ENCODE measurements at regions not wholly inside any gene's neighbourhood (a gene's known extent, or its start where the extent isn't known, plus 50 kb on each side); places are given as distances from the start of the nearest gene placed in this dataset.
"Not testable (repeated sequence)": the region's sequence is repeated elsewhere in the genome, so short reads cannot be mapped to it uniquely, and the experiment has no call there.

DNA sequence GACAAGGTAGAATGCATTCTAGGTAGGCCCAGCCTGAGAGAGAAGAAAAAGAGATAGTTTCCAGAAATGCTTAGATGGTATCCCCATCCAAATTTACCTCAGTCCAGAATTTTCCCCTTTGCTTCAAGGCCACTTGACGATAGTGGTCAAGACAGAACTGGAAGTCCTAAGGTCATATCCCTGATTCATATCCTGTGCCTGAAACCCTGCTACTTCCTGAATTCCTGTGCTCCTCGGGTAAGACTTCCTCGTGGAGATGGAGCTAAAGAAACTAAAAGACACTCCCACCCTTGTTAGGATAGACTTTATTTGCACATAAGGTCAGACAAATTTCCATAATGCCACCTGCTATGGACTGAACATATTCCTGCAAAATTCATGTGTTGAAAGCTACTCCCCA lies 175.9 kb downstream of the EVX1 start:
- no peak for DNase-seq

DNA sequence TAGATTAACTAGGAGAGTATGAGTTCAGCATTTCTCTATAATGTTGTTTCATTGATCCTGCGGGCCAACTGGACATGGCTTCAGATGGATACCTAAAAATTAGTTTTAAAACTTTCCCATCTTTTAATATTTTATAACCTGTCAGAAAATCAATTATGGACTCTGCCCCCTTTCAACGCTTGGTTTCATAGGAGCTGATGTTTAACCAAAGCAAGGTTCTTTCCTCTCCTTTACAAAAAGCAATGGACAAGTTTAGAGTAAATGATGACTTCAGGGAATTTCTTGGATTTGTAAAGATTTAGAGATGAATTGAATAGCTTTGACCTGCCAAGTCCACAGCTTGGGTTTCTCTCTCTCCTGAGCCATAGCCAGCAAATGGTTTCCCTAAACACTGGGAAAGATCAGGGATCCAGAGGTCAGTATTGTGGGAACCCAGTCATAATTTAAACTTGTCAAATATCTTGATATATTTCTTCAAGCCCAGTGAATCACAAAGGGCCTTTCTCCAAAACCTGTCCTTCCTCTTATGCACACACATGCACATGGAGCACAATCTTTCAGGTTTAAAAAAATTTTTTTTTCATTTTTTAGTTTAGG lies 177.1 kb downstream of the EVX1 start:
- DNase-seq: no peak

DNA sequence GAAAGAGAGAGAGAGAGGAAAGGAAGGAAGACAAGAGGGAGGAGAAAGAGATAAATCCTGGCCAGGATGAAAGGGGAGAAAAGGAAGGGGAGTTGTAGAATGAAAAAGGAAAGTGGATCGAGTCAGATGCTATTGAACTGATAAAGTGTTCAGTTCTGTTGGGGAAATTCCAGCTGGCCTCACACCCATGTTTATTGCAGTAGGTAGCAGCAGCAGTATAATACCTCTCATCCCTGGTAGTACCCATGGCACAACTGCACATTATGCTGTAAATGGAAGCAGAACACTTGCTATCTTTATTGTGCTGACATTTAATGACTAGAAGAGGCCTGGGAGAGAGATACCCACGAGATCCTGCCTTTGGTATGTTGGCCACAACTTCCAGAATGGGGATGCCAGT lies 178.1 kb downstream of the EVX1 start:
- no peak for DNase-seq

DNA sequence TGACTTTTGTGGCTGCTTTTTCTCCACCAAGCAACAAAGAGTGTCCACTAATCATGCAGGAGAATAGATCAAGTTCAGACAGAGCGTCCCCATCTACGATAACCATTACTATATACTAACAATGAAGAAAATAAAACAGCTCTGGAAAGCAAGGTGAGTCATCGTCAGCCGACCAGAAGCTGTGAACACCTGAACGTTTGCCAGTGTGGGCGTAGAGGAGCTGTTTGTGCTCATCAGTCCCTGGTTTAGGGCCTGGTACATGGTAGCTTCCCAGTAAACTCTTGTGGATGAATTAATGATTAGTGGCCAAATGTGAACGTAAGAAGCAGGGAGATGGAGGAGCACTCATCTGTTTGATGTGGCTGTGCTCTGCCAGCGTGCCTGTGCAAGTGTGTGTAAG lies 180.7 kb downstream of the EVX1 start:
- DNase-seq: no peak

DNA sequence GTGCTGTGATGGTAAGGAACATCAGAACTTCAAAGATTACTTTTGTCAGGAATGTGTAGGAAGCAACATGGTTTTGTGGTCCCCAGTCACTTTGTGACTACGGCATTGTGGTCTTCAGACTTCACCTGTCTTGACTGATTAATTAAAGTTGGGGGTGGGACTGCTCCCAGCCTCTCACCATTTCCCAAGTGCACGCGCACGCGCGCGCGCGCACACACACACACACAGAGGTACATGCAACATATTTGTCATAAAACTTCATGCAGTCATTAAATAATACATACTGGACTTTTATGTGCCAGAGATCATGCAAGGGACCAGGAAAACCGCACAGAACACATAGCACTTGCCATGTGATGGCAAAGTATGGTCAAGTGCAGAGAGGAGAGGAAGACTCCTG lies 181.2 kb downstream of the EVX1 start:
- DNase-seq: no peak

DNA sequence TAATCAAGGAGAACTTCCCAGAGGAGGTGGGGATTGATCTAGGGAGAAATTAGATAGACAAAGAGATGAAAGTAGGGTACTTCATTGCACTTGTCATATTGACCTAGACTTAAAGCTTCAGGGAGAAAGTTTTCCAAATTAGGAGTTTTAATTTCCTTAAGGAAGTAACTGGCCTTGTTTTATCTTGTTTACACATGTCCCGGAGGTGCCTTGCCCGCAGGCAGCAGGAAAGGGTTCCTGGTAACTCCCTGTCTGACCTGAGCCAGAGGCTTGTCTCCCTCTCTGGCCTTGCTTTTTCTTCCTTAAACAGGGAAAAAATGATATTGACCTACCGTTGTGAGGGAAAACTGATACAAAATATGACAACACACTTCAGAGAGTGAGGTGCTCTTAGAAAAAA lies 181.6 kb downstream of the EVX1 start:
- no peak for DNase-seq

DNA sequence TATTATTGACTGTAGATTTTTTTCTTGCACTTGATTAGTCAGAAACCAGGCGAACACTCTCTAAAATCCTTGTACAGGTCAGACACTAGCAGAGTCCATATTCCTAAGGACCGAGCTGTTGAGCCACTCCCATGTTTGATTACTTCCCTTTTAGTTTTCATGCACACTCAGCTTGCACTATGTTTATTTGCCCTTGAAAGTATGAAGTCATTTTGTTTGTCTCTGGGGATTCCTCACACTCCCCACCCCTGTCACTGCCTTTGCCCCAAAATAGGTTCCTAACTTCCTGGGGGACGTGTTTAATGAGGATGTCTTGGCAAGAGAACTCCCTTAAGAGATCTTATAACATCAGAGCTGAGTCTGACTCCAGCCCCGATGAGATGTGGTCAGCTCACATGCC lies 182.1 kb downstream of the EVX1 start:
- DNase-seq: no peak

DNA sequence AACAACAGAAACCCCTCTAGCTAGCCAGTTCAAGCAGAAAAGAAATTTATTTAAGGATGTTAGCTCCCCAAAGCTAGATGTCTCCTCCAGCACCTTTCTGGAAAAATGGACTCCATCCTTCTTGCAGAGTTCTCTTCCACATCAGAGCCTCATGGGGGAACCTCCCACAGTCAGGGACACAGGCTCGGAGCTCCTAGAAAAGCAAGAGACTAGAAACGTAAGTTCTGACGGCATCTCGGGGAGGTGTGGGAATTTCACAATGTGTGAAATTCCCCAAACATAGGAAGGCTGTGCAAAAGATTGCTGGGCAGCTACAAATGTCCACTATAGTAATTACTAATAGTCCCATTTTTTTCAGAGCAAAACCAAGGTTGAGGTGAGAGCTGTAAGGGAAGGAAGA lies 184.8 kb downstream of the EVX1 start:
- DNase-seq: no peak

DNA sequence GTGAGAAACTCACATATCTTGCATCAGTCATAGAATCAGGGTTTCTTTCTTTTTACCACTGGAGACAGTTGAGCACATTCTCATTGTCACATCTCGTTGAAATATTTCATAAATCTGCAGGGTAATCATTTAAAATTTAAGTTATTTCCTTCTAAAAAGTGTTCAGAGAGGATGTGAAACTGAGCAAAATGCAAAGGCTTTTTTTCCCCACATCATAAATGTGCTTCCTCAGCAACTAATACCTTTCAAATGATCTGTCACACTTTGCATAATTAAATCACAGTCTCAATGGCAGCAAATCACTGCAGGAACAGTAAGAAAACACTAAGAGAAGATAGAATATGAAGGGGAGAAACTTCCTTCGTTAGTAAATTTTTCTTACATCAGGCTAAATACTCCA lies 187.5 kb downstream of the EVX1 start:
- DNase-seq: no peak

DNA sequence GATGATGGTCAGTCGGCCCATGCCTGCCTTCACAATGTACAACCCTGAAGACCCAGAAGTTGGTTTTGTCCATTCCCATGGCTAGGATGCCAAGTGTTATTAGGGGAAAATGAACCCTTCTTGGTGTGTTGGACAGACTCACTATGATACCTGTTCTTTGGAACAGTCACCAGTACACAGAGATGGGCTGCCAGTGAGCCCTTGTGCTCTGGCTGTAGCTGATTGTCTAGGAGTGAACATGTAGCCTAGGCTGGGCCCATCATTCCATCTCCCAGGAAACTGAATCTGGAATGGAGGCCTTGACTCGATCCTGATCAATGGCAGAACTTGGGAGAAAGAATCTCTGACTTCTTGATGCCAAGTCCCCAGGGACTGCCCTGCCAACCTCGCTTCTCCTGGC lies 188.9 kb downstream of the EVX1 start:
- no peak for DNase-seq

DNA sequence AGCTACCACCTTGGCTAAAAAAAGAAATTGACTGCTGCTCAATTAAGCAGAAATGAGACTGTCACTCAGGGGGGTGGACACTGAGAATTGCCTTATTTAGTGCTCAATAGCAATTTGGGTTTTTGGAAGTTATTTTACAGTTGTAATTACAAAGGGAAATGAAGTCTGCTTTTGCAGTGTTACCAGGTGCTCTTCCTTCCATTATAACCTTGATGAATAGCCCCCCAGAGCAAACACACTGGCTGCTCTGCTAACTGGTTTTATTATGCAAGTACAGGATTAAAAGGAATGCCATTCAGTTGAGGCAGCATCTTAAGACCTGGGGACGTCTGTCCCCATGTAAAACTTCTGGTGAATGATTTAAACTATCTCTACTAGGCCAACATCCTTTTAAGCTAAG lies 191.0 kb downstream of the EVX1 start:
- no peak for DNase-seq

DNA sequence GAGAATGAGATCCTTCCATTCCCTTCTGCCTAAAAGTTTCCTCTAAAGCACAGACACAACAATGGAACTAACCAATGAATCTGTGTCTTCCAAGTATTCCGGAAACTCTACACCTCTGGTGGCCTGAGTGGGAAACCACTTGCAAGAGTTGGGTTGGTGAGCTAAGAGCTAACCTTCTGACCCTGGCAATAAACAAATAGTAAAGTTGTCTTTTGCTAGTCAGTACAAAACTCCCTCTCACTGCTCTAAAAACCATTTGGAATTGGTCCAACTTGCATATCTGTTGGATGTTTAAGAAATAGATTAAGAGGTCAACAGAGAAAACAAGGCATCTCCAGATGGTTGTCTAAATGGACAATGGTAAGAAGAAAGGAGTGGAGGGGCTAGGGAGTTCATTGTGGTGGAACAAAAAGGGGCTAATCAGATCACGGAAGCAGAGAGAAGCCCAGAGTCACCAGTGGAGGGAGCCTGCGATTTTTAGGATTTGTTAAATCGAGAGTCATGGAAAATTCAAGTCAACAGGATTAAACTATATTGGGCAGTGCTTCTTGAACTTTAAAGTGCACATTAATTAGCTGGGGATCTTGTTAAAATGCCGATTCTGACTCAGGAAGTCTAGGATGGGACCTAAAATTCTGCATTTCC lies 192.3 kb downstream of the EVX1 start:
- no peak for DNase-seq

DNA sequence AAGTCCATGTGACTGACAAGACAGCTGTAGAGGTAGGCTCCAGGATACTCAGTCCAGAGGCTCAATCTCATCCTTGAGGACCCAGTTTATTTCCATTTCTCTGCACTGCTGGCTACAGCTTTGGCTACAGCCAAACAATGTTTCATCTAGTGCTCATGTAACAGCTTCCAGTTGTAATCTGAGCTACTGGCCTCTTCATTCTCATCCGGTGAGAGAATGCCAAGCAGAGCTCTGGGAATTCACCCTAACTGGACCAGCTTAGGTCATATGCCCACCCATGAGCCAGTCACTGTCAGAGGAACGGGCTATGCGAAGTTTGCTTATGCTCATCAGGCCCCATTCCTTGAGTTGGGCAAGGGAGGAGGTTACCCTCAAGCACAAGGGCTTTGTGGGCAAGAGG lies 192.9 kb downstream of the EVX1 start:
- DNase-seq: no peak

DNA sequence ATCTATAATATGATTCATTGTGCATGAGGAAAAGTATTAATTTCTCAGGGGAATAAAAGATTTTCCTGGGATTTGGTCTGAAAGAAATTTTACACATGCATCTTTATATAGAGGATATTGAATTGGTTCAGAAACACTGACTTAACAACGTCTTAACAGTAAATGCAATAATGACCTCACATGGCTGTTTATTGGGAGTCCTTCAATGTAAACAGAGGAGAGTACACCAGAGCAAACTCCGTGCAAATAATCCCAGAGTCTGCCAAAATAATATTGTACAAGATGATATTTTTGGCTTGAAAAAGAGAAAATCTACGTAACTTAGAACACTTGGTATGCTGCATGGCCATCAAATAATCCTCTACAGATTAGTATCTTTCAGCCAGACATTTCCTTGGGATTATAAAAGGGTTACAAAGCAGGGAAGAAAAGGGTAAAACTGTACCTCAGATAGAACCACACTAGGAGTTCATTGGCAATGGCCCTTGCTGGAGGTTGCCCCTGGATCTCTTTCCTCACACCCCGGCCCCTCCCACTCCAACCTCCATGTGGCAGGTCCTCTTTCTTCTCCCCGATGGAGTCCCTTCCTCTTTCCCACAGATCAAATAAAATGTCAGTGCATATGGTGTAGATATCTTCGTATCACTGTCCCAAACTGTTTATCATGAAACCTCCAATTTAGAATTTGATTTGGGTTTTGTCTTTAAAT lies 196.4 kb downstream of the EVX1 start:
- DNase-seq: no peak

DNA sequence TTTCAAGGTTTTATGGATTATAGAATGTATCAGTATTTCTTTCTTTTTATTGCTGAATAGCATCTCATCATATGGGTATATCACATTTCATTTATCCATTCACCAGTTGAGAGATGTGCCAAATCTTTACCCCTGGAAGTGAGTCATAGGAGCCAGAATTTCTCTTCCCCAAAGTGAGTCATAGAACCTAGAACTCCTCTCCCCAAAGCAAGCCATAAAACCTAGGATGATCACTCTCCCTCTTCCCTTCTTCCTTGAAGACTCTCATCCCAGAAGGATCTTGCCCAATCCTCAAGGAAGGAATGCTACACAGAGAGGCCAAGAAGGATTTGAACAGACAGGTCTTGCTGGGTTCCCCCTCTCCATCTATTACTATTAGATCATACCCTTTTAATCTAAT lies 199.9 kb downstream of the EVX1 start:
- DNase-seq: no peak

DNA sequence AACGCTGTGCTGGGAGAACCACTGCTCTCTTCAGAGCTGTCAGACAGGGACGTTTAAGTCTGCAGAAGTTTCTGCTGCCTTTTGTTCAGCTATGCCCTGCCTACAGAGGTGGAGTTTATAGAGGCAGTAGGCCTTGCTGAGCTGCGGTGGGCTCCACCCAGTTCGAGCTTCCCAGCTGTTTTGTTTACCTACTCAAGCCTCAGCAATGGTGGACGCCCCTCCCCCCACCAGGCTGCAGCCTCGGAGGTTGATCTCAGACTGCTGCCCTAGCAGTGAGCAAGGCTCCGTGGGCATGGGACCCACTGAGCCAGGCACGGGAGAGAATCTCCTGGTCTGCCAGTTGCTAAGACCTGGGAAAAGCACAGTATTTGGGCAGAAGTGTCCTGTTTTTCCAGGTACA lies 206.4 kb downstream of the EVX1 start:
- not testable (repeated sequence) for DNase-seq

DNA sequence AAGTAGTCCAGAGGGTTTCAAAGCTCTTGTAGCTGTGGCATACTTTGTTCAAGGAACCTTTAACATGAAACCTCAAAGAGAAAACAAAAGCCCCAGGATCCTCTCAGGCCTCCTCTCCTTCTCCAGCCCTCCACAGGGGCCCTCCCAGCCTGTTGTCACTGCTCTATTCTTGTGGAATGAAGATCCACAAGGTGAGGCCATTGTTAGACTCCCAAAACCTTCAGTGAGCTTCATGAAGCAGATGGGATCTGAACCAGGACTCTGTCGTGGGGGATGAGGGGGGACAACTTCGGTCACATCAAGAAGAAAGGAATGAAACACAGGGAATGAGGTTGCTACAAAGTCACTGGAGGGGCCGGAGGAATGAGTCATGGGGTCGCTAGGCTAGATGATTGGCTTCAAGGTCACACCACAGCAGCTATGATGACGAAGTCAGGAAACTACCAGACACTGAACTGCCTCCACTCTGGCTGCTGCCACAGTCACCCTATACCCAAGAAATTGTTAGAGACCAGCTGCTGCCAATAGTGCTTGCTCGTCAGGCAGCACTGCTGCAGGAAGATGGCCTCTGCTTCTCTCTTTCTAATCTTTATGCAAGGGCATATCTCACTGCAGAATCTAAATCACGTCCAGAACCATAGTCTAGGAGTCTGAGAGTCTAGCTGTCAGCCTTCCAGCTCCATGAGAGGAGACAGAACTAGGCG lies 208.8 kb downstream of the HIBADH start:
- DNase-seq: no peak

DNA sequence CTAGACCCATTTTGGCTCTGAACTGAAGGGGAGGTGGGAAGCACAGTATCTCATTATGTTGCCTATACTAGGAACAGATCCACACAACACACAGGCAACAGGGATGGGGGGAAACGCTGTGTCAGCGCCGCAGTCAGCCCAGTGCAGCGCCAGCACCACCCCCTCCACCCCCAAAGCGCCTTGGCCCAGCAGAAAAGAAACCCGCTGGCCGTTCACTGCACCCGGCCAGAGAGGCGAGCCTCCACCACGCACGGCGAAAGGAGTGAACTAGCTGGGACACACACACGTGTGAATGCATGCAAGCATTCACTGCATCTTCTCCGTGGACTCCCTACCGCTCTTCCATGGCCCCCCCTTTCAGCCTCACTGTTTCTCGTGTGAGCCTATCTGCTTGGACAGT lies 205.6 kb downstream of the HIBADH start:
- not testable (repeated sequence) for DNase-seq

DNA sequence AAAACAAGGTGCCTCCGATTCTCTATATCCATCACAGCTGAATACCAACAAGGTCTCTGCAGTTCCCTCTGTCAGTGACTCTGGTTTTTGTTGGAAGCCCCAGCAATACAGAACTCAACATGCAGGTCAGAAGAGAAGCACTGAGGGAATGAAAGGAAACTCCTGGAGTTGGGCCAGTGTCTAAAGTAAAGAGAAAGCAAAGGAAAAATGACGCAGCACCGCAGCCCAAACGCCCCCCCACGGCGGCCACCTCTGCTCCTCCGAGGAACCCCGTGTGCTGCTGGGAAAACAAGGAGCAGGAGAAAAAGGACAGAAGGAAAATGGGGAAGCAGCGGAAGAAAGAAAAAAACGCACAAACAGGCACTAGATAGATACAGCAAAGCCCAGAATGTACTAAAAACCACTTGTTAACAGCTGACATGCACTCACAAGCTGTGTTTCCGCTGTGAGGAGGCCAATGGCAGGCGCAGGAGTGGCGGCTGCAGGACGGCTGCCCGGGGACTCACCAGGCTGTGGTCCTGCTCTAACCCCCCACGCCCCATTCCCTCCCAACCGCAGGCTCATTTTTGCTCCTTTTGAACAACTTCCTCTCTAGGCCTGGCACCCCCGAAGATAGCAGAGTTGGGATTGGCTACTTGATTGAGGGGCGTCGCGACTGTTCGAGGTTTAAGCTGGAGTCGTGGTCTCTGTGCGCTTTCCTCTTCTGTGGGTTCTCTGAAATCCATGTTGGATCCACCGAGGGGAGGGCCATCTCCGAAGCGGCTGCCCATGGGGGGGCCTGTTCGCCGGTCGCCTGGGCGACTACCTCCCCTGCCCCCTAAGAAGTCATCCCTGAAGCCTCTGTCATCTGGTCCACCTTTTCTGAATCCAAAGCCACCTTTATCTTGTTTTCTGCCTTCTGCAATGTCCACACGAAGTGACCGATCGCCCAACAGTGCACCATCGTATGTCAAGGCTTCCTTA lies 204.8 kb downstream of the HIBADH start:
- not testable (repeated sequence) for DNase-seq

DNA sequence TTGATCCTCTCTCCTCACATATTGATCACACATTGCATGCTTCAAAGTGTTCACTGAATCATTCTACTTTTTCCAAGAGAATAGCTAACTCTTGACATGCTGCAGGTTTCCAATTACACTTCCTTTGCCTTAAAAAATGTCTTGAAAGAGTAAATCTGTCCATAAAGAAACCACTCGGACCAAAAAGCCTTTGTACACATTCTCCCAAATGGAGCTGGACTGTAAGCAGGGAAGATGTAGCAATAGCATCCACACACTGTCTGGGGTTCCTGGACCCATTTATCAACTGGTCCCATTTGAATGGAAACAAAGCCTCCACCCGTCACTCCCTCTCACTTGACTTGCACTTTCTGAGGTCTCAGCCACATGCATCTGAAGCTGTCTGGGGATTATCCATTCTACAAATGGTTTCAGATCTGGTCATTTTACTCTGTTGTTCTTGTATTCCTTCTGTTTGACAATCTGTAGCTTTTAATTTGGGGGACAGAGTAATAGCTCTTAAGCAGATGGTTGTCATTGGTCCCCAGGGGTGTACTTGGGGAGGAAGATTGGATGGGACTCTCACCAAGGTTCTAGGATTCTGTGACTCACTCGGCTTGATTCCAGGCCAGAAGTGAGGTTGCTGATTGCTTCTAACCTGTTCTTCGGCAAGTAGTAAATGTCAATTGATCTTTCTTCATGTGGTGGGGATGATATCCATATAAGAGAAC lies 203.5 kb downstream of the HIBADH start:
- no peak for DNase-seq

DNA sequence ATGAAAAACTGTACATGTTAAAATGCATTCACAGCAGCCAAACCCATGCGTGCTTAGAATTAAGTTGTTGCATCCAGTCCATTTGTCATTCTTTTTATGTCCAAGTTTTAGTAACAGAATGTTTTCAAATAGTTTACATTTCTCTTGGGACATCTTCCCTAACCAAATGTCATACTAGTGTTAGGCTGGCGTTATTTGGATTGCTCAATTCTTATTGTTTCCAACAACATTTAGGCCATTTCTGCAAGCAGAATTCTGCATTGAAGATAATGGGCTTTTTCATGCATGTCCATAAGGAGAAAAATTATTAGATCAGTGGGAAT lies 203.0 kb downstream of the HIBADH start:
- DNase-seq: no peak

DNA sequence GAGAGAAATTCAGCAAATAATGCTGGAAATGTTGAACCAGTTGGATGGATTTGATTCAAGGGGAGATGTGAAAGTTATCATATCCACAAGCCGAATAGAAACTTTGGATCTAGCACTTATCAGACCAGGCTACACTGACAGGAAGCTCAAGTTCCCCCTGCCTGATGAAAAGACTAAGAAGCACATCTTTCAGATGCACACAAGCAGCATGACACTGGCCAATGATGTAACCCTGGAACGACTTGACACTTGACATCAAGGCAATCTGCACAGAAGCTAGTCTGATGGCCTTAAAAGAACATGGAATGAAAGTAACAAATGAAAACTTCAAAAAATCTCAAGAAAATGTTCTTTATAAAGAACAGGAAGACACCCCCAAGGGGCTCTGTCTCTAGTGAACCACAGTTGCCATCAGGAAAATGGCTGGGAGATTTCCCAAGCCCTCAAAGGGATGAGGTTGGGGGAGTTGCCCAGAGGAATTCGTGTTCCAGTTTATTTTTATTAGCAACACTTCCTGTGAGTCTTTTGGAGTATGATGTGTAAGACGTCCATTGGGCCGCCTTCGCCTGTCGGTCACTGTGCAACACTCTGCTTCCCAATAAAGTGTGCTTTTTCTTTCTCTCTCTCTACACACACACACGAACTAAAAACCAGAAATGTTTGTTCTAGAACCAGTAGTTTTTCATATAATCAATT lies 200.0 kb downstream of the HIBADH start:
- DNase-seq: no peak

All from hematopoietic multipotent progenitor cell treated with erythropoietin and hydrocortisone succinate and interleukin-3 and kit ligand, for 8 days (in vitro differentiated cells).